ENCODE measurements at regions not wholly inside any gene's neighbourhood (a gene's known extent, or its start where the extent isn't known, plus 50 kb on each side); places are given as distances from the start of the nearest gene placed in this dataset.
"Not testable (repeated sequence)": the region's sequence is repeated elsewhere in the genome, so short reads cannot be mapped to it uniquely, and the experiment has no call there.

DNA sequence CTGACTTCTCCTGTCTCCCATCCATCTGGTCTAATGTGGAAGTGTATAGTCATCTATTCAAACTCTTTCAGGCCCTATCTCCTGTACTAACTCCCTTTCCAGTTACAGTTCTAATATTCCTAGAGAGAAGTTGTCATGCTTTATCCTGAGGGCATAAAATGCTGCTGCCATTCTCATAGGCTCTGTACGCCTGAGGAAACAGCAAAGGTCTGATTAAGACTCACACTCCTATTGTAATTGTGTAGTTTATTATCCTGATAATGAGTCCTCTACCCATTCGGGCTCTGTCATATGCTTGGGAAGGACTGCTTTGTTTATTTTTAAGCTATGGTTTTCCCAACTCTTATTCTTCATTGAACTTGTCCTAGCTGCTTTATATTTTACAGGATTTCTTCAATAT lies 290.4 kb downstream of the TMEM38B start:
- DNase-seq: no peak

DNA sequence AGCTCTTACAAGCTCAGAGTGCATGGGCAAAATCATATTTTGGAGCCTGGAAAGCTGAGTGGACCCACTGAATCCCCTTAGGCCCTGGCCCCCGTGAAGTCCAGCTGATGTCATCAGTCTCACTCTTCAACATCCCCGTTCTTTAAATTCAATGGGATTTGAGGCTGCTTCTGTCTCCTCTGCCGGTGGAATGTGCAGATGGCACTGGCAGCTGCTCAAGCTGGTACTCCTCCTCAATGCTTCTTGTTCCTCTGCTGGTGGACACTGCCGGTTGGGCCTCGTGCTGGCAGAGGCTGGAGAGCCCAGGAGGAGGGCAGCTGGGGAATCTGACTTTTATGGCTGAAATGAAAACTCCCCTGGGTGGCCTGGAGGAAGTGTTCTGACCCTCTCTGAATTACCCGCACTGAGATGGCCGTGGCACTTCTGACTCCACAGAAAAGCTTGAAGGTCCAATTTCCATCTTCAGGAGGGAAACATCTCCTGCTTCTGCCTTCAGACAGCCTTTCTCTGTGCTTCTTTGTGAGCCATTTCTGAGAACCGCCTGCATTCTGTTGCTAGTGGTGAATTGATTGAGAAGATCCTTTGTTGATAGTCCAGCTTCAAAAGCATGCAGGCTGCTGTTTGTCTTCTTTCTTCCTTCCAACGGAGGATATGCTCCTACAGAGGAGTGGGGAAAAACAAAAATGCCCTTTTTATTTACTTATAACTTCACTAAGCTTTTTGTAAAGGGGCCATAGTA lies 298.9 kb downstream of the TMEM38B start:
- DNase-seq: peak; percentile 67

DNA sequence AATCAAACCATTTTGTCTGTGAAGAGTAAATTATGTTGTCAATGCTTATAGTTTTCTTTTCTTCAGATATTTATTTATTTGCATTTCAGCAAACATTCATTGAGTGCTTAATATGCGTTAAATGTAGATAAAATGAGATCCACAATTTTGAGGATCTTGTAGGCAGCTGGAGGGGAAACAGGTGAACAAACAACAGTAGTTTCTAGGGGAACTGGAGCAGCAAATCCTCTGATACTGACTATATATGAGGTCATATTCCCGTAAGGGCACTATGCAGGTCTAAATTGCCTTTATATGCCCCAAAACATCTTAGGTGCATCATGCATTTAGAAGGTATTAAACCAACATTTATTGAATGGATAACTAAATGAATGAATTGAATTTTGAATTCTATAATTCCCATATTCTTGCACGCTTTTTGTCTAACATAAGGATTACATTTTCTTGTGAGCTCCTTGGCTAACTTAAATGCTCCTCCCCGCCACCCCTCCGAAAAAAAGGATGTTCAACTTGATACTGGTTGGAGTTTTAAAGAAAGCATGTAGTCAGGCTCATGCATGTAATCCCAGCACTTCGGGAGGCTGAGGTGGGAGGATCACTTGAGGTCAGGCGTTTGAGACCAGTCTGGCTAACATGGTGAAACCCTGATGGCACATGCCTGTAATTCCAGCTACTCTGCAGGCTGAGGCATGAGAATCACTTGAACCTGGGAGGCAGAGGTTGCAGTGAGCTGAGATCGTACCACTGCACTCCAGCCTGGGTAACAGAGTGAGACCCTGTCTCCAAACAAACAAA lies 299.8 kb downstream of the TMEM38B start:
- DNase-seq: no peak

DNA sequence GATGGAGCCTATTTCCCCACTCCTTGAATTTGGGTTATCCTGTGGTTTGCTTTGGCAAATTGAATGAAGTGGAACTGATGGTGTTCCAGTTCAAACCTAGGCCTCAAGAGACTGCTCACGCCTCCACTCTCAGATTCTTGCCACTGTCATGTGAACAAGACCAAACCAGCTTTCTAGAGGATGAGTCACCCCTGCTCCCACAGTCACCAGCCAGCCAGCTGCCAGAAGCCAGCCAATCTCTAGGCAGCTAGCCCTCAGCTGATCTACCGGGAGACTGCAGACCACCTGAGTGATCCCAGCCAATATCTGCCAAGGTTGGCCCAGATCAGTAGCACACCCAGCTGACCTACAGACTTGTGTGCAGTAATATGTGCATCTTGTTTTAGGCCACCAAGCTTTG lies 300.6 kb downstream of the TMEM38B start:
- DNase-seq: no peak

DNA sequence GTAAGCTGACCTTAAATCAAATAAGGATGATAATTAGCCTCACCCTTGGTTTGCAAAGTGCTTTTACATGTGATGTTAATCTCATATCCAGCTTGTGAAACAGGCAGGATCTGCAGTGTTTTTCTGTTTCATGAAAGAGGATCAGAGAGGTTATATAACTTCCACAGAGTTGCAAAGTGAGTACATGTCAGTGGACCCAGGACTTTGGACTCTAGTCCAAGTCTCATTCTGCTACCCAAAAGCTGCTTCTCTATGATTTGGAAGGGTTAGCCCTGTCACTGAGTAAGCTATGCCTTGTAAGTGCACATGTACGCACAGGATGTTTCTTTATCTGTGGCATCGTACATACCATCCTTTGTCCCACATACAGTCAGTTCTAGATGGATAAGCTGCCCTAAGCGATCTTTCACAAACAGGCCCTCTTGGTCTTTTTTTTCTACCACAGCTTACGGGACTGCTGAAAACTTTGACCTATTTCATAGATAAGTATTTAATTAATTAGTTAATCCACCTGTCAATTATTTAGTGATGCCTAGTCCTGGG lies 322.9 kb downstream of the TMEM38B start:
- DNase-seq: no peak

DNA sequence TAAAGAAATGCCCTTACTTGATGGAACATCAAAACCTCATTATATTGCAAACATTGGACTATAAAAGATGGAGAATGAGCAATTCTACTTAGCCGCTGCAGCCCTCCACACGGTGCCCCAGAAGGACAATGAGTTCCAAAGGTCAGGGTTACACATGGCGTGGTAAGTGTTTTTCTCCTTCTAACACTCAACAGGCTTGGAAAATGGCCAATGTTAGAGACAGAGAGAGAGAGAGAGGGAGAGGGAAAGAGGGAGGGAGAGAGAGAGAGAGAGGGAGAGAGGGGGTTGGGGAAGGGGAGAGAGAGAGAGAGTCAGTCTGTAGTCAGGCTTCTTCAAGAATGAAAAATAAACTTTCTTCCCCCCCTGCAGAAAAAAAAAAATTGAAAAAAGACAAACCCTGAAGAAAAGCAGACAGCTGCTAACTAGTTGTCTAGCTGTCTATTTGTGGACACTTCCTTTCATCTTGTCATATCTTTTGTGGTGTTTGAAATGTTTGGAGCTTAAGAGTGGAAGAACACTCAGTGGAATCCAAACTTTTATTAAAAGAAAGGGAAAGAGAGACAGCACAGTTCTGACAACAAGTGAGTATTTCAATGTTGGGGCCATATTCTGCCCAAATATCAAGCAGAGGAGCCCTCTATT lies 324.8 kb downstream of the TMEM38B start:
- no peak for DNase-seq

DNA sequence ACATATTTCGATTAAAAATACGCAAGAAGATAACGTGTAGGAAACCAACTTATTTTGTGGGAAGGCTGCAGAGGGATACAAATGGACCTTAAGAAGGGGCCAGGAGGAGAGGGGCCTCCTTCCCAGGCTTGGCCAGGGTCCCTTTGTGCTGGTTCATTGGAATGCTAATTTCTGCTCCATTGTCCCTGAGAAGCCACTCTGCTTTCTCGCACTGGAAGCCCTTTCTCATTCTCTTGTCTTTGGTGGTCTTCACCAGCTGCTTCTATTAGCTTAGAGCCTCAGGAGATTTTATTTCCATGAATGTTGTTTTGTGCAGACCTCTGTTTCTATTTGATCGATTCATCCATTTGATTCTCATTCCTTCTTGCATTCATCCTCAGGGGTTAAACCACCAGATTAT lies 325.4 kb downstream of the TMEM38B start:
- no peak for DNase-seq

DNA sequence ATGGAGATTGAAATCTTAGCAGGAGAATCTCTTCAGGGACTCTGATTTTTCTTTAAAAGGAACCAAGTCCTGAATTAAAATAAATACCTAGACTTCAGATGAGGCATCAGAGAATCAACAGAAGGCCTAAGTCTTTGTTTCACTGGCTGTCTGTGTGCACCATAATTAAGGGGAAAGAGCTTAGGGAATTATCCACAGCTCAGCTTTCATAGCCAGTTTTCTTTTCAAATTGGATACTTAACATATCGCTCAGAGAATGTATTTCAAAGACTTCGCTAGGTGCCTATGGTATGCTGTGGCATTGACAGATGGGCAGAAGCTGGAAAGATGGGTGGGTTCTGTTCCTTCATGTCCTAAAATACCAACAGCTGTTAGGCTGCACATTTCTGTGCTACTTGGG lies 325.8 kb downstream of the TMEM38B start:
- no peak for DNase-seq

DNA sequence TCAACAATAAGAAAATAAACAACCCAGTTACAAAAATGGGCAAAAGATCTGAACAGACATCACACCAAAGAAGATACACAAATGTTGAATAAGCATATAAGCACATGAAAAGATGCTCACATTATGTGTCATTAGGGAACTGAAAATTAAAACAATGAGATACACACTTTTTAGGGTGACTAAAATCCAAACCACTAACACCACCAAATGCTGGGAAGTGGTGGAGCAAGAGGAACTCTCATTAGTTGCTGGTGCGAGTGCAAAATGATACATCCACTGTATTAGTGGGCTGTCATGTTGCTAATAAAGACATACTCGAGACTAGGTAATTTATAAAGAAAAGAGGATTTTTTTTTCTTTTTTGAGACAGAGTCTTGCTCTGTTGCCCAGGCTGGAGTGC lies 329.1 kb downstream of the TMEM38B start:
- no peak for DNase-seq

DNA sequence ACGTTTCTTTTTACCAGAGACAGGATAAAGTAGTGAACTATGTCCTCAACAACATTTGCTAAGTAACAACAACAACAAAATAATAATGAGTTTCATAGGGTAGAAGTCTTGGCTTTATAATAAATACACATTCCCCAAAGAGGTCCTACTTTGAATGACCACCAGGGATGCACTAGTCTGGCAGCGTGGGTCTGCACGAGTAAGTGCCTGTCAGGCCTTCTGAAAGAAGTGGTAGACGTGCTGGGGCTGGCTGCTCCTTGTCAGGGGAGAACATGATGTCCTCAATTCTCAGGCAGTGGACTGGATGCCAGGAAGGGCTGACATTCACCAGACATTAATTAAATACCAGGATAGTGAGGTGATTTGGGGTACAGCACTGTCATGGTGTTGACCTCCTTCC lies 331.1 kb downstream of the TMEM38B start:
- DNase-seq: peak; percentile 21

DNA sequence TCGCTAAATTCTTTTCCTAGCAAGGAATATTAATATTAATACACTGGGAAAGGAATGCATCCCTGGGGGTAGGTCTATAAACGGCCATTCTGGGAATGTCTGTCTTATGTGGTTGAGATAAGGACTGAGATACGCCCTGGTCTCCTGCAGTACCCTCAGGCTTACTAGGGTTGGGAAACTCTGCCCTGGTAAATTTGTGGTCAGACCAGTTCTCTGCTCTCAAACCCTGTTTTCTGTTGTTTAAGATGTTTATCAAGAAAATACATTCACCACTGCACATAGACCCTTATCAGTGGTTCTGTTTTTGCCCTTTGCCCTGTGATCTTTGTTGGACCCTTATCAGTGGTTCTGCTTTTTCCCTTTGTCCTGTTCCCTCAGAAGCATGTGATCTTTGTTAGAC lies 335.8 kb downstream of the TMEM38B start:
- not testable (repeated sequence) for DNase-seq

DNA sequence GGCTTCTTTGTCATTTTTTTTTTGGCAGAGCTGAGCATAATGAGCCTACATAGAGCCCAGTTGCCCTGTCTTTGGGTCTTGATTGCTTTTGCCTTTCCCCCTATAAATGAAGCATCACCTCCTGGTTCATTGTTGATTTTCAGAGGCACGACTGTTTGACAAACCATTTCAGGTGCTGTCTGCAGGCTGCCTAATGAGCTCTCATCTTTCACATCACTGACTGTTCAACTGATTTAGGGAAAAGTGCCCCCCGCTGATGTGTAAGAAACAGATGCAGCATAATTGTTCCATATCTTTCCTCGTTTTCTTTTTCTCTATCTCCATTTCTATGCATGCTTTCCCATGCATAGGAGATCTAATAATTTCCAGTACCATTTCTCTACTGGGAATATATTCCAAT lies 338.6 kb downstream of the TMEM38B start:
- DNase-seq: no peak

DNA sequence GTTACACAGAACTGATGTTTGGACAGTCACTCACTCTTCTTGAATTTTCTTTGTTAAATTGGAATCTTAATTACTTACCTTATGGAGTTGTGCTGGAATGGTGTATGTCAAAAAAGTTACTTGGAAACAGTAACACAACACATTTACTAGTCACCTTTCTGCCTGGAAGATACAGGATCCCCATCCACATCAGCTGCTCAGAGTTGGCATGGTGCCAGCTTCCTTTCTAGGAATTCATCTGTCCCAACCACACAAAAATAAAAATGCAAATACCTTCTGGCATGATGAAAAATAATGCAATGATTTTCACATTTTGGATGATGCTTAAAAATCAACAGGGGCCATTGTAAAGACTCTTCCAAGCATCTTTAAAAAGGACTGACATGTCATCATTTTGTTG lies 341.5 kb downstream of the TMEM38B start:
- DNase-seq: no peak

DNA sequence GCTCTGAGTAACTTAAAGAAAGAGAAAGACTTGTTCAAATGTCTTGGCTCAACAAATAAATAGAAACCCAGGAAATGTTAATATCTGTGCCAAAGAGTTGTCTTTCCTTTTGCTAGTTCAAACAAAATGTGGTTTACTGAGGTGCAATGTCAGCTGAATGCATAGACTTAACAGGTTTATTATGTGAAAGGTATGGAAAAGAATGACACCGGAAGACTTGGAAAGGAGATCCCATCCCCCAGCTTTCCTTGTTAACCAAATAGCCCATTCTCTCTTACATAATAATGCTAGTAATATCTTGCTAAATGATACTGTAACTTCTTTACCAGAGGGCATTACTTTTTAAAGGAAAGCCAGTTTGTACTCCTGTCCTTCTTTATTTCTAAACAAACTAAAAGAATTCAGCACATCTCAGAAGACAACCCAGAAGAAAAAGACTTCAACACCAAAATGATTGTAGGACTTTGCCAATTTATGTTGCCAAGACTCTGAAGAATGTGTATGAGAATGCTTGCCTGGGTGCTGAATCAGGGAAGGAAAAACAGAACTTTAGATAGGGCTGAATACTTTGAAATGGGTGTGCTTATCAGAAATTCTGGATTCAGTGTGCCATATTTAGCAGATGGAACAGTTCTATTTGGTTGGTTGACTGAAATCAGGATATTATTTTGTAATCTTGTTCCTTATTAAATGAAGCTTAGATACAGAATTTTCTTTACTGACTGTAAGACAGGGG lies 344.1 kb downstream of the TMEM38B start:
- DNase-seq: no peak

DNA sequence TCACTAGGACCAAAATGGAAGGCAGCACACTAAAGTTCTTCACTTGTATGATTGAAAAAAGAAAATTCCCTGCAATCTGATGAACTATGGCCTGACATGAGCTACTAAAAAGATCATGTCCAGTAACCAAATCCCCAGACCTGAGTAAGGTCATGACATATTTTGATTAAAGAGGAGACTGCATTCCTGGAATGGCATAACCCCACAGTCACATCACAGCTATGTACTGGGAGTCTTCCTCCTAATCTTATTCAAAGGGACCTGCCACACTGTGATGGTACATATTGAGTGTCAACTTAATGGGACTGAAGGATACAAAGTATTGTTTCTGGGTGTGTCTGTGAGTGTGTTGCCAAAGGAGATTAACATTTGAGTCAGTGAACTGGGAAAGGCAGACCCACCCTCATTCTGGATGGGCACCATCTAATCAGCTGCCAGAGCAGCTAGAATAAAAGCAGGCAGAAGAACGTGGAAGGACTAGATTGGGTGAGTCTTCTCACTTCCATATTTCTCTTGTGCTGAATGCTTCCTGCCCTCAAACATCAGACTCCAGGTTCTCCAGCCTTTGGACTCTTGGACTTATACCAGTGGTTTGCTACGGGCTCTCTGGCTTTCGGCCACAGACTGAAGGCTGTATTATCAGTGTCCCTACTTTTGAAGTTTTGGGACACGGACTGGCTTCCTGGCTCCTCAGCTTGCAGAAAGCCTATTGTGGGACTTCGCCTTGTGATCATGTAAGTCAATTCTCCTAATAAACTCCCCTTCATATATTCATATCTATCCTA lies 345.0 kb downstream of the TMEM38B start:
- DNase-seq: no peak

DNA sequence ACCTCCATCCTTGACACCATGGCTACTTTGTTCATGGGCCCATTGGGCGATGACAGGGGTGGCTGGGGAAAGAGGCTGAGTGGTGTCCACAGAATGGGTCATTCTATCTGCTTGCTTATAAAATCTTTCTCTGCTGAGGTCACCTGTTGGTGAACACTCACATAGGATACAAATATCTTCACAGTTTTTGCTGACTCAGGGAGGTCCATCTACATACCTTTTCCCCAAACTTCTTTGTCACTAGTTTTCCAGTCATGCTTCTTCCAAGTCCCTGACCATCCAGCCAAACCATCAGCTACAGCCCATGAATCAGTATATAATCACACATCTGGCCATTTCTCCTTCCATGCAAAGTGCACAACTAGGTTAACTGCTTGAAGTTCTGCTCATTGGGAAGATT lies 347.6 kb downstream of the TMEM38B start:
- DNase-seq: not testable (repeated sequence)

DNA sequence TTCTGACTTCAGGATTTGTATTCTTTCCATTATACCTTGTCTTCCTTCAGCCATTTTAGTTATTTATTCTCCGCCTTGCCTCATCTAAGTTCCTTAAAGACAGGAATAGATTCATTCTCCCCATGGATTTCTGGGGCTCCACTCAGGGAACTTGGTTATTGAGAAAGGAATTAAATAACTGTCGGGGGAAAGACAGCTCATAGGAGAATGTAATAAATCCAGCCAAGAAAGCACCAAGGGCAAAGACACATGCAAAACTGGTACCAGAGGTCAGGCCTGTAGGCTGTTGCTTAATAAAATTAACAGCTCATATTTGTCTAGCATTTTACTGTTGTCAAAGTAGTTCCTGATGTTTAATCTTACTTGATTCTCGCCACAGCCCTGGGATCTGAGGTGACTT lies 357.2 kb downstream of the TMEM38B start:
- DNase-seq: no peak

DNA sequence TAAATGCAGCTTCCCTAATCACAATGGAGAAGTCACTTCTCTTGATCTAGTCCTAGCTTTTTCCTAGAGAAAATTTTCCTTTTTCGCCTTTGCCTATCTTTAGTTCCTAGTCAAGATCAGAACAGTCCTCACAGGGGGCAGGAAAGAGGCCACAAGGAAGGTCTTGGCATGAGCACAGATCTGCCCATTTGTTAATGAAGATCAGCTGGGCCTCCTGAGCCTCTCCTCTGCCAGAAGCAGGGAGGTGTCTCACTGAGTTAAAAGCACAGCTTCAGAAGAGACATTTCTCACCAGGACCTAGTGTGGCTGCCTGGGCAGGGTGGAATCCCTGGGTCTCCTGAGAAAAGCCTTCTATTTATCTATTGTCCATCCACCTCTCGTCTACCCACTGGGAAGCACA lies 357.8 kb downstream of the TMEM38B start:
- DNase-seq: no peak

DNA sequence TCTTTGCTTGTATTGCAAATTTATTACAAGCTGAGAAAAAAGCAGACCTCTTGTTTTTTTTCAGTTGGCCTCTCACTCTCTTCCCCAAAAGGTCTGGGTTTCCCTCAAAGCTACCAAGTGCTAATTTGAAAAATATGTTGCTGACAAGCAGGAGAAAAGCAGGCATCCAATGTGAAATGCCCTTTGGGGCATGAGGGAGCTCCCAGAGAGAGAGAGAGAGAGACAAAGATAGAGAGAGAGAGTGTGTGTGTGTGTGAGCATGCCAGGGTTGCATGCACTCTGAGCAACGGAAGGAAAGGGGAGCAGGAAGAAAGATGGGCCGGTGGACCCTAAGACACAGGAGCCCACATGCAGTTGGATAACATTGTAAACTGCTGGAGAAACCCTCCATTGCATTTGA lies 358.4 kb downstream of the TMEM38B start:
- DNase-seq: no peak

DNA sequence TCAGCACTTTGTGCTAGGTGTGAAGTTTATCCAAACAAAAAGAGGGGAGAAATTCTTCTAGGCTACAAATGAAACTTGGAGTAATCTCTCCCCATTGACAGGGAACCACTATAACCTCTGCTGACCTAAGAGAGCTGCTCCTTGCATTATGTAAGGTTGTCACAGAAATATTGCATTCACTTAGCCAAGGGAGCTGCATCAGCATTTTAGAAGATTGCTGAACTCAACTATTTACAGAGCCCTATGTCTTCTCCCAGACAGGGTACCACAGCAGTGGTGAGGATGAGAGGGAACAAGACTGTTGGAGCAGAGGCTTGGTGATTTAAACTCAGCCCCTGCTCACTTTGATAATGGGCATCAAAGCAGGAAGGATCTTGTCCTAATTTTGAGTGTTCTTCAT lies 362.0 kb downstream of the TMEM38B start:
- DNase-seq: no peak

DNA sequence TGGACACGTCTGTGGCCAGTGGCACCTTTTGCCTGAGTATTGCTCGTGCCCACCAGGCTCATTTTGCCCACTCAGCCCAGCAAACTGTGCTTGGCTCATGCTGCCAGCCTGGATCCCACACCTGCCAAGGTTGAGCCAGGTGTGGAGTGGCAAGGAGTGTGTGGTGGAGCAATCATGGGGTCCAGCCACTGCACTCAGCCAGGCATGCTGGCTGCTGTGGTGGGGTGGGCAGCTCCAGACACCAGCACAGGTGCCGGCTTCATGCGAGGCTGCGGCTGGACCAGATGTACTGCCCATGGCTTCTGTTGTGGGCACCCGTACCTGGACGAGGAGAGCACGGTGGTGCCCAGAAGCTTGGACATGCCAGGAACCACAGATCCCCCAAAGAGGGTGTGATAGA lies 364.1 kb downstream of the TMEM38B start:
- DNase-seq: no peak

DNA sequence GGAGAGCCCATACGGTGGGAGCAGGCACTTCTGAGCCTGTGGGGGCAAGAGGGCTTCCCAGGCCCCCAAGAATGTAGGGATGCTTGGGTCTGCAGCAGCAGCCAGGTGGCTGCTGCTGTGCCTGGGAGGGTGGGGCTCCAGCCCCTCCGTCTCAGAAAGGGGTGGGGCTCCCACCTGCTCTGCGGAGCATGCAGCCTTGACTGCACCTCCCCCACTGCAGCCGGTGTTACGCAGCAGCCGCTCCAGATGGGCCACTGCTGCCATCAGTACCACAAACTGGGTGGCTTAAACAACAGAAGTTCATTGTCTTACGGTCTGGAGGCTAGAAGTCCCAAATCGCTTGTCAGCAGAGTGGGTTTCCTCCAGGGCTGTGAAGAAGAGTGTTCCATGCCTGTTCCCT lies 365.5 kb downstream of the TMEM38B start:
- DNase-seq: no peak

All from femur (tissue), 1 donor.